IgD-negative memory B cell (primary cell): ENCODE measurements at regions not wholly inside any gene's neighbourhood (a gene's known extent, or its start where the extent isn't known, plus 50 kb on each side); places are given as distances from the start of the nearest gene placed in this dataset.
"Not testable (repeated sequence)": the region's sequence is repeated elsewhere in the genome, so short reads cannot be mapped to it uniquely, and the experiment has no call there.

Experiments
- H3K27ac Mint-ChIP-seq, 3 donors: one replicate each; pipeline ENCODE4 v1.8.0; 2020 to 2022; ENCODE audit warnings: mild to moderate bottlenecking in 3 of 3, mixed read lengths in 3 of 3, moderate library complexity in 1 of 3
- H3K27me3 Mint-ChIP-seq: one replicate; pipeline ENCODE4 v1.8.0; 2021; ENCODE audit warnings: mixed read lengths
- H3K36me3 Mint-ChIP-seq: one replicate; pipeline ENCODE4 v1.8.0; 2020; ENCODE audit warnings: mild to moderate bottlenecking, mixed read lengths
- H3K4me1 Mint-ChIP-seq, 3 donors: one replicate each; pipeline ENCODE4 v1.8.0; 2020 to 2022; ENCODE audit warnings: mixed read lengths in 3 of 3, mild to moderate bottlenecking in 1 of 3
- H3K4me3 Mint-ChIP-seq, 4 donors: one replicate each; pipeline ENCODE4 v1.8.0; 2020 to 2022; ENCODE audit warnings: mild to moderate bottlenecking in 4 of 4, mixed read lengths in 4 of 4, moderate library complexity in 3 of 4
- H3K9me3 Mint-ChIP-seq, 3 donors: one replicate each; pipeline ENCODE4 v1.8.0; 2020 to 2021; ENCODE audit warnings: mixed read lengths in 3 of 3, mild to moderate bottlenecking in 1 of 3

- no peaks in the 10 kb centered on the region for H3K9me3 Mint-ChIP-seq
- peak overlapping the region in 2 of 4 donors; percentile 50 to 74 for H3K4me3 Mint-ChIP-seq
- peak overlapping the region in 1 of 3 donors; percentile 73 for H3K27ac Mint-ChIP-seq
- peaks cover 9 to 14% (median 14%) of the 10 kb centered on the region in 3 donors for H3K4me1 Mint-ChIP-seq
- H3K27me3 Mint-ChIP-seq = no peaks in the 10 kb centered on the region
- no peaks in the 10 kb centered on the region for H3K36me3 Mint-ChIP-seq
Observed at GRCh38 chr7:106736508-106737201, 75.7 kb upstream of the CCDC71L start.

- H3K4me3 Mint-ChIP-seq = no peak overlapping the region
- peaks cover 6 to 12% (median 10%) of the 10 kb centered on the region in 3 donors for H3K4me1 Mint-ChIP-seq
- H3K27me3 Mint-ChIP-seq = no peaks in the 10 kb centered on the region
- peak overlapping the region in 2 of 3 donors; percentile 3 to 73 for H3K27ac Mint-ChIP-seq
- no peaks in the 10 kb centered on the region for H3K9me3 Mint-ChIP-seq
- no peaks in the 10 kb centered on the region for H3K36me3 Mint-ChIP-seq
Observed at GRCh38 chr7:106737202-106737562, 76.2 kb upstream of the CCDC71L start.

- Mint-ChIP-seq H3K9me3 (no peaks in the 10 kb centered on the region), H3K4me3 (no peak overlapping the region), H3K27ac (no peak overlapping the region), H3K36me3 (no peaks in the 10 kb centered on the region), H3K4me1 (peaks cover 4 to 7% (median 6%) of the 10 kb centered on the region in 3 donors), H3K27me3 (no peaks in the 10 kb centered on the region)
Observed at GRCh38 chr7:106740806-106741205, 79.8 kb upstream of the CCDC71L start.

- Mint-ChIP-seq H3K4me3 (no peak overlapping the region), H3K27me3 (peaks cover 1% of the 10 kb centered on the region), H3K36me3 (no peaks in the 10 kb centered on the region), H3K4me1 (peaks cover 0 to 3% (median 0%) of the 10 kb centered on the region in 3 donors), H3K9me3 (no peaks in the 10 kb centered on the region), H3K27ac (no peak overlapping the region)
Observed at GRCh38 chr7:106744563-106745091, 83.7 kb upstream of the CCDC71L start.

GRCh38 chr7:106747301-106747700 lies 86.3 kb upstream of the CCDC71L start:
- not testable (repeated sequence) for H3K4me3 Mint-ChIP-seq, H3K27me3 Mint-ChIP-seq, H3K9me3 Mint-ChIP-seq, H3K4me1 Mint-ChIP-seq, H3K36me3 Mint-ChIP-seq, H3K27ac Mint-ChIP-seq

- Mint-ChIP-seq H3K27ac (no peak overlapping the region), H3K27me3 (peaks cover 1% of the 10 kb centered on the region), H3K4me1 (peaks cover 0 to 5% (median 2%) of the 10 kb centered on the region in 3 donors), H3K9me3 (no peaks in the 10 kb centered on the region), H3K36me3 (no peaks in the 10 kb centered on the region), H3K4me3 (no peak overlapping the region)
Observed at GRCh38 chr7:106747804-106748203, 86.8 kb upstream of the CCDC71L start.

GRCh38 chr7:106749165-106749564 lies 88.2 kb upstream of the CCDC71L start:
- Mint-ChIP-seq H3K36me3 (no peaks in the 10 kb centered on the region), H3K4me1 (peaks cover 0 to 5% (median 2%) of the 10 kb centered on the region in 3 donors), H3K4me3 (no peak overlapping the region), H3K9me3 (peaks cover 0 to 3% (median 0%) of the 10 kb centered on the region in 3 donors), H3K27me3 (peaks cover 1% of the 10 kb centered on the region), H3K27ac (no peak overlapping the region)

- H3K4me1 Mint-ChIP-seq = peaks cover 0 to 5% (median 2%) of the 10 kb centered on the region in 3 donors
- peaks cover 3% of the 10 kb centered on the region for H3K27me3 Mint-ChIP-seq
- peaks cover 0 to 8% (median 7%) of the 10 kb centered on the region in 3 donors for H3K9me3 Mint-ChIP-seq
- no peaks in the 10 kb centered on the region for H3K36me3 Mint-ChIP-seq
- no peak overlapping the region for H3K4me3 Mint-ChIP-seq
- H3K27ac Mint-ChIP-seq = no peak overlapping the region
Observed at GRCh38 chr7:106750773-106751172, 89.8 kb upstream of the CCDC71L start.

- Mint-ChIP-seq H3K9me3 (peaks cover 0 to 8% (median 7%) of the 10 kb centered on the region in 3 donors), H3K27ac (no peak overlapping the region), H3K4me1 (peaks cover 0 to 4% (median 2%) of the 10 kb centered on the region in 3 donors), H3K27me3 (peaks cover 2% of the 10 kb centered on the region), H3K4me3 (no peak overlapping the region), H3K36me3 (no peaks in the 10 kb centered on the region)
Observed at GRCh38 chr7:106752367-106752766, 91.4 kb upstream of the CCDC71L start.

GRCh38 chr7:106755024-106755423 lies 94.1 kb upstream of the CCDC71L start:
- not testable (repeated sequence) for H3K9me3 Mint-ChIP-seq, H3K27me3 Mint-ChIP-seq, H3K27ac Mint-ChIP-seq, H3K4me3 Mint-ChIP-seq, H3K4me1 Mint-ChIP-seq, H3K36me3 Mint-ChIP-seq

GRCh38 chr7:106755641-106756040 lies 94.7 kb upstream of the CCDC71L start:
- Mint-ChIP-seq H3K27me3 (peaks cover 2% of the 10 kb centered on the region), H3K36me3 (peaks cover 2% of the 10 kb centered on the region), H3K27ac (no peak overlapping the region), H3K4me3 (no peak overlapping the region), H3K4me1 (peaks cover 0 to 2% (median 2%) of the 10 kb centered on the region in 3 donors), H3K9me3 (peaks cover 0 to 8% (median 7%) of the 10 kb centered on the region in 3 donors)

GRCh38 chr7:106756071-106756470 lies 95.1 kb upstream of the CCDC71L start:
- peaks cover 2% of the 10 kb centered on the region for H3K36me3 Mint-ChIP-seq
- H3K4me3 Mint-ChIP-seq = no peak overlapping the region
- H3K27ac Mint-ChIP-seq = no peak overlapping the region
- peaks cover 2% of the 10 kb centered on the region for H3K27me3 Mint-ChIP-seq
- H3K9me3 Mint-ChIP-seq = peaks cover 0 to 8% (median 7%) of the 10 kb centered on the region in 3 donors
- peaks cover 0 to 2% (median 2%) of the 10 kb centered on the region in 3 donors for H3K4me1 Mint-ChIP-seq

GRCh38 chr7:106756884-106757283 lies 95.9 kb upstream of the CCDC71L start:
- Mint-ChIP-seq H3K36me3 (peaks cover 2% of the 10 kb centered on the region), H3K4me1 (peaks cover 0 to 2% (median 2%) of the 10 kb centered on the region in 3 donors), H3K27me3 (peaks cover 2% of the 10 kb centered on the region), H3K4me3 (no peak overlapping the region), H3K9me3 (peaks cover 0 to 8% (median 7%) of the 10 kb centered on the region in 3 donors), H3K27ac (no peak overlapping the region)

GRCh38 chr7:106757846-106758245 lies 96.9 kb upstream of the CCDC71L start:
- Mint-ChIP-seq H3K27me3 (peaks cover 2% of the 10 kb centered on the region), H3K4me3 (no peak overlapping the region), H3K4me1 (no peaks in the 10 kb centered on the region), H3K27ac (no peak overlapping the region), H3K9me3 (peaks cover 0 to 8% (median 7%) of the 10 kb centered on the region in 3 donors), H3K36me3 (peaks cover 2% of the 10 kb centered on the region)

- H3K27ac Mint-ChIP-seq, H3K27me3 Mint-ChIP-seq, H3K4me3 Mint-ChIP-seq, H3K9me3 Mint-ChIP-seq, H3K4me1 Mint-ChIP-seq, H3K36me3 Mint-ChIP-seq: not testable (repeated sequence)
Observed at GRCh38 chr7:106762845-106763244, 101.9 kb upstream of the CCDC71L start.

- Mint-ChIP-seq H3K4me3 (no peak overlapping the region), H3K27me3 (peaks cover 1% of the 10 kb centered on the region), H3K27ac (no peak overlapping the region), H3K9me3 (no peaks in the 10 kb centered on the region), H3K4me1 (peaks cover 8 to 15% (median 15%) of the 10 kb centered on the region in 3 donors), H3K36me3 (no peaks in the 10 kb centered on the region)
Observed at GRCh38 chr7:106763717-106764116, 101.4 kb upstream of the PIK3CG start.
